ENCODE measurements at regions not wholly inside any gene's neighbourhood (a gene's known extent, or its start where the extent isn't known, plus 50 kb on each side); places are given as distances from the start of the nearest gene placed in this dataset.

DNA sequence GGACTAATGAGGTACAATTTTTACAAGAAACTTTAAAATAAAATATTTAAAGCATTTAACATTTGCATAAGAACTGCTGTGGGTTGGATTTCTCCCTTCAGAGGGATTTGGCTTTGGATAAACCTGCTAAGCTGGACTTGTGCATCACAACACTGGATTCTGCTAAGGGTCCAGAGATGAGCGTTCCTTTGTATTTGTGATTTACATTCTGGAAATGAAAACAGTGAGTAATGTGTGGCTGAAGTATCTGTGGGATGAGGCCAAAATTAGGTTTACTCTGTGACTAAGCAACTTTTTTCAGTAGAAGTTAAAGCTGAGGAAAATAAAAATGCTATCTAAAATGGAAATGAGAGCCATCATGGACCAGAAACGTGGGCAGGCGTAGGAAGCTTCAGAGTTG, 494.3 kb downstream of the EPM2A start:
- TF ChIP-seq YY1 (IDR thresholded peaks at IDR 0.05; ENCODE audit: insufficient read depth, insufficient read length) (no peak), ZNF274 (IDR thresholded peaks at IDR 0.05; ENCODE audit: low read depth, low read length) (no peak), SUZ12 (IDR thresholded peaks at IDR 0.05; ENCODE audit: extremely low read depth, insufficient read depth, insufficient read length) (no peak)

Measured in NT2/D1 (cell line).